22Rv1 (cell line): ENCODE measurements at regions not wholly inside any gene's neighbourhood (a gene's known extent, or its start where the extent isn't known, plus 50 kb on each side); places are given as distances from the start of the nearest gene placed in this dataset.

ENCODE experiments used
- H3K27ac ChIP-seq: fragments of 450-650 bp; 2 replicates; pipeline ENCODE4 v1.5.1; 2017
- ZFX ChIP-seq: fragments of 450-650 bp; IDR thresholded peaks from 2 replicates; pipeline ENCODE4 v1.6.1; 2017; ENCODE audit warnings: antibody characterized with exemption, borderline replicate concordance
- TF ChIP-seq, protein P1 (sequence below): fragments of 450-650 bp; IDR thresholded peaks from 2 replicates; pipeline ENCODE4 v1.5.1; 2017; ENCODE audit warnings: mild to moderate bottlenecking

DNA sequence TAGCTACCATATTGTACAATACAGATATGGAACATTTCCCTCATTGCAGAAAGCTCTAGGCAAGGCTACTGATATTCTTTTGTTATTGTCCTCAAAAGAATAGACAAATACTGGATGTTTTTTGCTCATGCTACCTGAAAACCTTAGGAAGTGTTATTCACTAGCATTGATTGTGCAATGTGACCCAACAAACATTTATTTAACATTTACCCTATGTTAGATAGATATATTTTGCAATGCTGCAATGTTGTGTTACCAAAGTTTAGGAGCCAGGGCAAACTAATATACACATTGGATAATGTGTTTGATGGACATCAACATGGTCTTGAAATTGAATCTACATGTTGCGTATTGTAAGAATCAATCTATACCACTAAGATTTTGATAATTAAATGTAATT, 112.8 kb upstream of the CREB5 start:
- TF ChIP-seq, protein P1, sequence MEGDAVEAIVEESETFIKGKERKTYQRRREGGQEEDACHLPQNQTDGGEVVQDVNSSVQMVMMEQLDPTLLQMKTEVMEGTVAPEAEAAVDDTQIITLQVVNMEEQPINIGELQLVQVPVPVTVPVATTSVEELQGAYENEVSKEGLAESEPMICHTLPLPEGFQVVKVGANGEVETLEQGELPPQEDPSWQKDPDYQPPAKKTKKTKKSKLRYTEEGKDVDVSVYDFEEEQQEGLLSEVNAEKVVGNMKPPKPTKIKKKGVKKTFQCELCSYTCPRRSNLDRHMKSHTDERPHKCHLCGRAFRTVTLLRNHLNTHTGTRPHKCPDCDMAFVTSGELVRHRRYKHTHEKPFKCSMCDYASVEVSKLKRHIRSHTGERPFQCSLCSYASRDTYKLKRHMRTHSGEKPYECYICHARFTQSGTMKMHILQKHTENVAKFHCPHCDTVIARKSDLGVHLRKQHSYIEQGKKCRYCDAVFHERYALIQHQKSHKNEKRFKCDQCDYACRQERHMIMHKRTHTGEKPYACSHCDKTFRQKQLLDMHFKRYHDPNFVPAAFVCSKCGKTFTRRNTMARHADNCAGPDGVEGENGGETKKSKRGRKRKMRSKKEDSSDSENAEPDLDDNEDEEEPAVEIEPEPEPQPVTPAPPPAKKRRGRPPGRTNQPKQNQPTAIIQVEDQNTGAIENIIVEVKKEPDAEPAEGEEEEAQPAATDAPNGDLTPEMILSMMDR: no peak
- no peak for TF ChIP-seq ZFX
- no peak overlapping the region for H3K27ac ChIP-seq

DNA sequence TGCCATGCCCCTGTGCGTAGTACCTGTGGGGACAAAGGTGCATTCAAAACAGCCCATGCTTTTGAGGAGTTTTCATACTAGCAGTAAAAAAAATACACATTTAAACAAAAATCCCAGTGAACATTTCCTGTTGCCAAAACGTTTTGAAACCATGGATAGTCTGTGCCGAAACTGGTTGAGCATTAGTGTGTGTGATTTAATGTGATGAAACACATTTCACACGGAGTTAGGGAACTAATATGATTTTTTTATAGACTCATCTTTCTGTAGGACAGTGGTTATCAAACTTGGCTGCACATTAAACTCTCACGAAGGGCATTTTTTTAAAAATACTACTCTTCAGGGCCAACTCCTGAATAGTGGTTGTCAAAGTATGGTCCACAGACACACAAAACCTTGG, 111.8 kb upstream of the CREB5 start:
- TF ChIP-seq ZFX: no peak
- TF ChIP-seq, protein P1: no peak
- no peak overlapping the region for H3K27ac ChIP-seq

DNA sequence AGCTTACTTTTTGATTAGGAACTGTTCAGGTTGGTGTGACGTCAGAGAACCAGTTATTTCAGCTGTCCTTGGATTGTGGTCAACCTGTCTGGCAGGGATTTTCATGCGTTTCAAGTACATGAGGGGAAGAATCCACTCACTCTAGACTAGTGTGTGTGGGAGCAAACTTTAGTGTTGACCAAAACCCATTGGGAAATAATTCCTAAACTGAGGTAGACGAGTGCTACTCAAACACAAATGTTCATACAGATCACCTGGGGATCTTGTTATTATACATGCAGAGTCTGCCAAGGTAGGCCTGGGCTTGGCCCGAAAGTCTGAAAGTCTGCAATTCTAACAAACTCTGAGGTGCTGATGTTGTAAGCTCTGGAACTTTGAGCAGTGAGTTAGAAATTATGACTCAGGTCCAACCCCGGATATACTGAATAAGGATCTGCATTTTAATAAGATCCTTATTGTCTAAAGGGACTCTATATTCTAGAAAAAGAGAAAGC, 111.1 kb upstream of the CREB5 start:
- no peak overlapping the region for H3K27ac ChIP-seq
- TF ChIP-seq, protein P1: no peak
- no peak for TF ChIP-seq ZFX

DNA sequence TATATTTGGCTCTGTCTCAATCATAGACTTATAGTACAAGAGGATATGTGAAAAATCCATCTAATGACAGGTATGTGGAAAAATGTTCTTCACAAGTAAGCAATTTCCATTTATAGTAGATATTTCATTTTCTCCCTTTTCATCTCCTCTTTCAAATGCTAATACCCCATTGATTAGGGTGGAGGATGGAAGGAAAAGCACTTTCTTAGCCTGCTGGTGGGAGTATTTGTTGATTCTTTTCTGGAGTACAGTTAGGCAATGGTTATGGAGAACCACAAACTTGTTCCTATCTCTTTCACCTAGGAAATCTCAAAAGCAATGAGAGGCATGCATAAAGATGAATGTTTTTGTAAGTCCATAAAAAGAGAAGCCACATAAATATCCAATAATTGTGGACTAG, 108.0 kb upstream of the CREB5 start:
- H3K27ac ChIP-seq: no peak overlapping the region
- TF ChIP-seq ZFX: no peak
- TF ChIP-seq, protein P1: no peak

DNA sequence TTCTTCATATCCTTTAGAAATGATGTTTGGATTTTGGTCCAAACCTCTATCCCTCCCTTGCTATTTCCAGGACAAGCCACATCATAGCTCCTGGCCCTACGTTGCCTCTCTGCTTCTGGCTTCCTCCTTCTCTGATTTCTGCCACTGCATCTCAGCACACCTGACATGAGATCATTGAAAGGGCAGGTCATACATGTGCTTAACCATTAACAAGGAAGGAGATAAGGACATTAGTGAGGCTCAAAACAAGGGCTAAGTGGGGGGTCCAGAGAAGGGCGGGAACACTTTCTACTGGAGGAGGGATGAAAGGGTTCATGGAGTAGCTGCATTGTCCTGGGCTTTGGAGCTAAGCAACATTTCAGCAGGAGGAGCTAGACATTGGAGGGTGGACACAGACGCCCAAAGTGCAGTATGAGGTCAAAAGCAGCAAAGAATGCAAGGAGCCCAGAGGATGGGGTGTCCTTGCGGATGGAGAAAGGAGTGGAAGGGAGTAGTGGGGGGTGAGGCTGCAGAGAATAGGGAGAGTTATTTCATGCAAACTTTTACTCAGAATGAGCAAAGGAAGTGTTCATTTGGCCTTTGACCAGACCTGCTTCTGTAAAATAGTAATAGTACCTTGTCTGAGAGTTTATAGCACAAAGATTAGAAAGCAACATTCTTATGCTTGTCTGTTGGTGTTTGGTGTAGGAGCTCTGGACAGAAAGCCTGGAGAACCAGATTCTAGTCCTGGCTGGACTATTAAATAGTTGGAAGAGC, 102.4 kb upstream of the CREB5 start:
- H3K27ac ChIP-seq: no peak overlapping the region
- TF ChIP-seq, protein P1: no peak
- no peak for TF ChIP-seq ZFX

DNA sequence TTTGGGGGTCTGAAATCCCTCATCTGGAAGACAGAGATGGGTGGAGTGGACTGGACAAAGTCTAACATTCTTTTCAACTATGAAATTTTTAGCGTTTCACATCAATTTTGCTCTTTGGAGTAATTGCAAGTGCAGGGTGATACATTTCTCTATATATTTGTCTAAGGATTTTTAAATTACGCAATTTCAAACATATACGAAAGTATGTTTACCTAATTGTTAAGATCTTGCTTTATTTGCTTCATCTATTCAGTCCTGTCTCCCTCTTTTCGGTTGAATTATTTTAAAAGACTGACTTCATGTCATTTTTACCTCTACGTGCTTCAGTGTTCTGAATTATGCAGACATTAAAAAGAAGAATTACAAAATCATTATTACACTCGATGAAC, 101.9 kb upstream of the CREB5 start:
- H3K27ac ChIP-seq: no peak overlapping the region
- TF ChIP-seq, protein P1: no peak
- TF ChIP-seq ZFX: no peak

DNA sequence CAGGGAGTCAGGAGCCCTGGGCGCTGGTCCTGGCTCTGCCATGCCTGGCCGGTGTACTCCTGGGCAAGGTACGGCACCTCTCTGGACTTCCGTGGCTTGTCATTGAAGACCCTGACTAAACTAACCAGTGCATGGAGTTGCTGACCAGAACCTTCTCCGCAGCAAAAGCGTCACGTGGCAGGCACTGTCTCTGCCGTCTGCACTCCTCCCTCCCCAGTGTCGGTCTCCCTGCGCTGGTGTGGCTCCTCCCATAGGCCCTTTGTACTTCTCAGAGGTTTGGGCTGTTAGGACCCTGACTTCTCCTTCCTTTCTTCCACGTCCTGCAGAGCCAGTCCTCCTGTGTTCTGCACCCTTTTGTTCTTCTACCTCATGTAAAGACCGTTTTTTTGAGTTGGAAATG, 100.6 kb upstream of the CREB5 start:
- H3K27ac ChIP-seq: no peak overlapping the region
- TF ChIP-seq, protein P1: no peak
- TF ChIP-seq ZFX: no peak
